ENCODE measurements at regions not wholly inside any gene's neighbourhood (a gene's known extent, or its start where the extent isn't known, plus 50 kb on each side); places are given as distances from the start of the nearest gene placed in this dataset.
A peak's percentile ranks its signal among the peaks of the same experiment; 100 is the strongest.

- peak in 1 of 2 donors; percentile 7 for DNase-seq
- Histone ChIP-seq H3K36me3 (no peaks in the 10 kb centered on the region), H3K27ac (no peak overlapping the region), H3K4me1 (no peaks in the 10 kb centered on the region), H3K9me3 (no peaks in the 10 kb centered on the region), H3K4me3 (no peak overlapping the region), H3K27me3 (no peaks in the 10 kb centered on the region)
- no peak for TF ChIP-seq POLR2A (IDR thresholded peaks at IDR 0.05)
- intact Hi-C loops (cut with DNase I; ENCODE audit: low total_unique reads): no loop called here
These were observed 208.1 kb upstream of the HAAO start for GRCh38 chr2:43000242-43001054.

GRCh38 chr2:42999856-43000241 lies 207.5 kb upstream of the HAAO start:
- intact Hi-C loops (cut with DNase I; ENCODE audit: low total_unique reads): no loop called here
- H3K36me3 ChIP-seq: no peaks in the 10 kb centered on the region
- no peaks in the 10 kb centered on the region for H3K27me3 ChIP-seq
- H3K4me1 ChIP-seq: no peaks in the 10 kb centered on the region
- DNase-seq: peak in 1 of 2 donors; percentile 5
- H3K27ac ChIP-seq: no peak overlapping the region
- no peak overlapping the region for H3K4me3 ChIP-seq
- no peak for TF ChIP-seq CTCF (IDR thresholded peaks at IDR 0.05)
- TF ChIP-seq POLR2A (IDR thresholded peaks at IDR 0.05): no peak
- H3K9me3 ChIP-seq: no peaks in the 10 kb centered on the region

- no peaks in the 10 kb centered on the region for H3K4me1 ChIP-seq
- H3K27me3 ChIP-seq: no peaks in the 10 kb centered on the region
- no peak for TF ChIP-seq CTCF (IDR thresholded peaks at IDR 0.05)
- no peak for TF ChIP-seq POLR2A (IDR thresholded peaks at IDR 0.05)
- H3K27ac ChIP-seq: no peak overlapping the region
- H3K36me3 ChIP-seq: no peaks in the 10 kb centered on the region
- no peak overlapping the region for H3K4me3 ChIP-seq
- no peaks in the 10 kb centered on the region for H3K9me3 ChIP-seq
- intact Hi-C loops (cut with DNase I; ENCODE audit: low total_unique reads): no loop called here
- DNase-seq: peak in 1 of 2 donors; percentile 7
These were observed 207.0 kb upstream of the HAAO start for GRCh38 chr2:42999391-42999841.

GRCh38 chr2:42998721-42999120 lies 206.3 kb upstream of the HAAO start:
- H3K27me3 ChIP-seq: no peaks in the 10 kb centered on the region
- no peak overlapping the region for H3K4me3 ChIP-seq
- intact Hi-C loops (cut with DNase I; ENCODE audit: low total_unique reads): no loop called here
- H3K27ac ChIP-seq: no peak overlapping the region
- no peaks in the 10 kb centered on the region for H3K4me1 ChIP-seq
- H3K36me3 ChIP-seq: no peaks in the 10 kb centered on the region
- no peaks in the 10 kb centered on the region for H3K9me3 ChIP-seq
- TF ChIP-seq CTCF (IDR thresholded peaks at IDR 0.05) (no peak), POLR2A (IDR thresholded peaks at IDR 0.05) (no peak)
- peak in 1 of 2 donors; percentile 3 for DNase-seq

GRCh38 chr2:42996528-42996927 lies 204.1 kb upstream of the HAAO start:
- H3K27ac ChIP-seq: no peak overlapping the region
- TF ChIP-seq POLR2A (IDR thresholded peaks at IDR 0.05) (no peak), CTCF (IDR thresholded peaks at IDR 0.05) (no peak)
- no peaks in the 10 kb centered on the region for H3K4me1 ChIP-seq
- H3K4me3 ChIP-seq: no peak overlapping the region
- no peaks in the 10 kb centered on the region for H3K36me3 ChIP-seq
- no peaks in the 10 kb centered on the region for H3K9me3 ChIP-seq
- peak in 1 of 2 donors; percentile 9 for DNase-seq
- intact Hi-C loops (cut with DNase I; ENCODE audit: low total_unique reads): no loop called here
- no peaks in the 10 kb centered on the region for H3K27me3 ChIP-seq
